Inflammatory macrophage (primary cell): ENCODE measurements at regions not wholly inside any gene's neighbourhood (a gene's known extent, or its start where the extent isn't known, plus 50 kb on each side); places are given as distances from the start of the nearest gene placed in this dataset.
"Not testable (repeated sequence)": the region's sequence is repeated elsewhere in the genome, so short reads cannot be mapped to it uniquely, and the experiment has no call there.

Experiments
- DNase-seq, 2 donors: peaks; one replicate each; pipeline ENCODE4 v3.0.0-alpha.2; 2020 to 2022

GRCh38 chr14:45972416-45972815, 679.2 kb downstream of the RPL10L start:
- DNase-seq = no peak

- no peak for DNase-seq
These were observed 681.0 kb downstream of the RPL10L start for GRCh38 chr14:45970621-45971020.

GRCh38 chr14:45968037-45968436, 683.5 kb downstream of the RPL10L start:
- DNase-seq = no peak

- DNase-seq = no peak
These were observed 696.5 kb upstream of the MIS18BP1 start for GRCh38 chr14:45949479-45949878.

GRCh38 chr14:45947830-45948229, 694.8 kb upstream of the MIS18BP1 start:
- no peak for DNase-seq

- no peak for DNase-seq
These were observed 693.2 kb upstream of the MIS18BP1 start for GRCh38 chr14:45946251-45946650.

- DNase-seq = no peak
These were observed 687.3 kb upstream of the MIS18BP1 start for GRCh38 chr14:45940318-45940717.

GRCh38 chr14:45939572-45939971, 686.6 kb upstream of the MIS18BP1 start:
- no peak for DNase-seq

- not testable (repeated sequence) for DNase-seq
These were observed 667.0 kb upstream of the MIS18BP1 start for GRCh38 chr14:45919995-45920394.

- DNase-seq = no peak
These were observed 663.4 kb upstream of the MIS18BP1 start for GRCh38 chr14:45916340-45916953.

- DNase-seq = no peak
These were observed 654.8 kb upstream of the MIS18BP1 start for GRCh38 chr14:45907782-45908181.

- DNase-seq = no peak
These were observed 653.3 kb upstream of the MIS18BP1 start for GRCh38 chr14:45906257-45906656.

- DNase-seq = no peak
These were observed 652.7 kb upstream of the MIS18BP1 start for GRCh38 chr14:45905672-45906071.

- DNase-seq = no peak
These were observed 651.3 kb upstream of the MIS18BP1 start for GRCh38 chr14:45904314-45904713.

GRCh38 chr14:45902241-45902640, 649.2 kb upstream of the MIS18BP1 start:
- no peak for DNase-seq

GRCh38 chr14:45897439-45897838, 644.4 kb upstream of the MIS18BP1 start:
- DNase-seq = no peak

GRCh38 chr14:45893127-45893526, 640.1 kb upstream of the MIS18BP1 start:
- no peak for DNase-seq

- DNase-seq = no peak
These were observed 638.5 kb upstream of the MIS18BP1 start for GRCh38 chr14:45891417-45892080.

- DNase-seq = not testable (repeated sequence)
These were observed 635.8 kb upstream of the MIS18BP1 start for GRCh38 chr14:45888766-45889285.

- DNase-seq = no peak
These were observed 625.0 kb upstream of the MIS18BP1 start for GRCh38 chr14:45877981-45878380.

GRCh38 chr14:45868863-45869262, 615.9 kb upstream of the MIS18BP1 start:
- no peak for DNase-seq

GRCh38 chr14:45868377-45868776, 615.4 kb upstream of the MIS18BP1 start:
- no peak for DNase-seq

- no peak for DNase-seq
These were observed 614.3 kb upstream of the MIS18BP1 start for GRCh38 chr14:45867046-45867894.
